GM21447 (cell line): ENCODE measurements at regions not wholly inside any gene's neighbourhood (a gene's known extent, or its start where the extent isn't known, plus 50 kb on each side); places are given as distances from the start of the nearest gene placed in this dataset.

ENCODE experiments used
- ATAC-seq: cut with Tn5 transposase; IDR thresholded peaks from one replicate; pipeline ENCODE4 v1.9.1; 2021; ENCODE audit not compliant: unreplicated experiment

DNA sequence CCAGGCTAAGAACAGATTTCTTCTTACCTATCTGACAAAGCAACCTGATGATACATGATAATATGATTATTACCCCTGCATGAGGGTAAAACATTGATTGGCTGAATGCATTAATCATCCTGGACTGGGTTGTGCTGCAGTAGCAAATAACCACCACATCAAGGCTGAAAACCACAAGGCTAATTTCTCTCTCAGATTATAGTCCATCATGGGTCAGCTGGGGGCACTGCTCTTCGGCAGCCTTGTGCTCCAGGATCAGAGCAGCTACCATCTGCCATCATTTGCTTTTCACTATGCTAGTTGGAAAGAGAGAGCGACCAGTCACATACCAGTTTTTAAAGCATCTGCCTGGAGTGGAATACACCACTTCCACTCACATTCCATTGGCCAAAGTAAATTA is 383.5 kb downstream of the RASEF start:
- ATAC-seq, result no peak

- ATAC-seq, result no peak
Measured at GRCh38 chr9:82680179-82680935, 382.6 kb downstream of the RASEF start.

DNA sequence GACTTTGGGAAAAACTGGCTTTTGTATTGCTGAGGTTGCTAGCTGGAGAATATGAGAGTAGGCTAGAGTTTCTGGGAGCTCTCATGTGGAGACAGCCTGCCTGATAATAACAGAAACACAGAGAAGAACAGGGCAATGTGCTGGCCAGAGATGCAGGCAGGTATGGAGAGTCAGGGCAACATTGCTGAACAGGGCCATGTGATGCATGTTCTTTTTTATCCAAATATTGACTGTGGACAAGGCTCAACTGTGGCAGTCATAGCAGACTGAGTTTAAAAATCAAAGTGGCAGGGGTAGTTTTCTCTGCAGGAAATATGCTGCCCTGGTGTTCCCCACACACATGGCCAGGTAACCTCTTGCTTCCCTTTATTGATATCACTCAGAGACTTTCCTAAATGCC is 381.1 kb downstream of the RASEF start:
- no peak for ATAC-seq

DNA sequence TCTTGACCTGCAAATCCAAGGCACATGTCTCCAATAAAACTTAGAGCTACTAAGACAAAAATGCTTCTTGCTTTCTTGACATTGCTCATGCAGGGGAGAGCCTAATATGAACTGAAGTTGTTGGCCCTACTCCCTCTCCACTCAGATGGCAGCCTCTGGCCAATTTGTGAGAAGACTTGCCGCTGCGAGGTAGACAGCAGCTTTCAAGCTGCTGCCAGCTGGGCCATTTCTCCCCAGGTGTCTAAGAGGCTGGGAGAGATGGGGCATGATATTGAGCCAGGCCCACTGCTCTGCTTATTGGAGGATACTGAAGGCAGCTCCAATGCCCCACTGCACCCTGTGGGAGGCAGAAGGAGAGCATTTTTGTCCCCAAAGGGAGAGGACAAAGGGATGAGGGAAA is 380.5 kb downstream of the RASEF start:
- no peak for ATAC-seq

- ATAC-seq, result no peak
Measured at GRCh38 chr9:82695704-82696103, 367.2 kb downstream of the RASEF start.

- no peak for ATAC-seq
Measured at GRCh38 chr9:82706786-82707185, 356.2 kb downstream of the RASEF start.

DNA sequence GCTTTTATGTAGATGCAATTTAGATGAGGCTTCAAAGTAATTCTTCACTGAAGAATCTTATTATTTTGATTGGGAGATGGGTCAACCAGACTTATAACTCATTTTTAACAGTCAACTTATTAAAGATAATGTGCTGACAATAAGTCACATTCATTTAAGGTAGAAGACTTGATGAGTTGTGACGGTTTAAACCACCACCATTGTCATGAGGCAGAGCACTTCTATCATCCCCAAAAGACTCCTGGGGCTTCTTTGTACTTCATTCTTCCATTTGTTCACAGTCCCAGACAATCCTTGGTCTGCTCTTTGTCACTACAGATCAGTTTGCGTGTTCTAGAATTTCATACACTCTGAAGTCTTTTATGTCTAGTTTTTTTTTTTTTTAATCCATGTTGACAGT is 346.1 kb downstream of the RASEF start:
- no peak for ATAC-seq

DNA sequence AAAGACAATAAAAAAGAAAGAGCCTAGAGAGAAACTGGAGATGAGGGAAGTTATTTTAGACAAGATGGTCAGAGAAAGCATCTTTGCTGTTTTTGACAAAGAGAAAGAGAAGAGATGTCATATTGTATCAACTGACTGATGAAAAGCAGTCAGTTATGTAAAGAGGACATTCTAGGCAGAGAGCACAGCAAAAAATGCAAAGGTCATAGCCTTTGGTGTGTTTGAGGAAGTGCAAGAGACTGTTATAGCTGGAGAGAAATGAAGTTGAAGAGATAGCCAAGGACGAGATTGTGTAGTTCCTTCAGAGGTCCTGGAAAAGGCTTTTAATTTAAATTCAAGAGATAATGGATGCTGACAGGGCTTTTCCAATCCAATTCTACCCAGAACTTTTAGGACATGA is 342.4 kb downstream of the RASEF start:
- no peak for ATAC-seq

DNA sequence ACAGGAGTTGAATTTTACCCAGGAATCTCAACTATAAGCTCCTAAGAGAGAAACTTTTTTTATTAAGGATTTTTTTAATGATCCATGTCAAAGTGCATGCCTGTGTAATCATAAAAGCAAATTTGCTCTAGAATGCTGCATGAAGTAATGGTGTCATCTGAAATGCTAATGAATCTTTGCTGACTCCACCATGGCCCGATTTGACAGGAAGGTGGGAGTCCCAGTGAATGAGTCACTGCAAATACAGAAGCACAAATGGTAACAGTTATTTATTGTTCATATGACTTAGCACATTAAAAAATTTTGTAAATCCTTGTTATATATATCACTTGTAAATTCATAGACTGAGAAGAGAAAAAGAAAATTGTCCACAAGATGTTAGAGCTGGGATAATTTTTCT is 341.3 kb downstream of the RASEF start:
- no peak for ATAC-seq

DNA sequence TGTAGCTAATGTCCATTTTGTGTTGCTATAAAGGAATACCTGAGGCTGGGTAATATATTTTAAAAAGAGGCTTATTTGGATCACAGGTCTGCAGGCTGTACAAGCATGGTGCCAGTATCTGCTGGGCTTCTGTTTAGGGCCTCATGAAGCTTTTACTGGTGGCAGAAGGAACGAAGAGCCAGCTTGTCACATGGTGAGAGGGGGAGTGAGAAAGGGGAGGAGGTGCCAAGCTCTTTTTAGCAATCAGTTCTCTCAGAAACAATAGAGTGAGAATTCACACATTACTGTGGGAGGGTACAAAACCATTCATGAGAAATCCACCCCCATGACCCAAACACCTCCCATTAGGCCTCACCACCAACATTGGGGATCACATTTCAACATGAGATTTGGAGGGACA is 340.9 kb downstream of the RASEF start:
- no peak for ATAC-seq

GRCh38 chr9:82722561-82722960 is 340.4 kb downstream of the RASEF start:
- ATAC-seq, result no peak

DNA sequence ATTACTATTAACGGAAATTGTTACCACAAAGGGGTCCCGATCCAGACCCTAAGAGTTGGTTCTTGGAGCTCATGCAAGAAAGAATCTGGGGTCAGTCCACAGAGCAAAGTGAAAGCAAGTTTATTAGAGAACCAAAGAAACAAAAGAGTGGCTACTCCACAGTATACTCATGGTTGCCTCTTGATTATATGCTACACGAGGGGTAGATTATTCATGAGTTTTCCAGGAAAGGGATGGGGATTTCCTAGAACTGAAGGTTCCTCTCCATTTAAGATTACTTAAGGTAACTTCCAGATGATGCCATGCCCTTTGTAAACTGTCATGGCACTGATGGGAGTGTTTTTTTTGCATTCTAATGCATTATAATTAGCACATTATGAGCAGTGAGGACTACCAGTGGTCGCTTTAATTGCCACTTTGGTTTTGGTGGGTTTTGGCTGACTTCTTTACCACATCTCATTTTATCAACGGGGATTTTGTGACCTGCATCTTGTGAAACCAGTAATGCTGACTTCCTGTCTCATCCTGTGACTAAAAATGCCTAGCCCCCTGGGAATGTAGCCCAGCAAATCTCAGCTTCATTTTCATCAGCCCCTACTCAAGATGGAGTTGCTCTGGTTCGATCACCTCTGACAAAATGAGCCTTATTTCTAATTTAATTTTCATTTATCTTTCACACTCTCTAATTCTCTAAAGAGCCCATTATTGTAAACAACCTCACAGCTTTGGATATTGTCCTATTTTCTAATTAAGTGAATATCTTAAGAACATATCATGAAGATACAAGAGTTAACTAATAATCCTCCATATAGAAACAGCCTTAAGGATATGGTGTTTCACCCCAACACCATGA is 336.3 kb downstream of the RASEF start:
- no peak for ATAC-seq

- ATAC-seq, result no peak
Measured at GRCh38 chr9:82729141-82729540, 333.8 kb downstream of the RASEF start.

GRCh38 chr9:82729991-82730589 is 332.9 kb downstream of the RASEF start:
- no peak for ATAC-seq

- no peak for ATAC-seq
Measured at GRCh38 chr9:82732928-82733327, 330.0 kb downstream of the RASEF start.

DNA sequence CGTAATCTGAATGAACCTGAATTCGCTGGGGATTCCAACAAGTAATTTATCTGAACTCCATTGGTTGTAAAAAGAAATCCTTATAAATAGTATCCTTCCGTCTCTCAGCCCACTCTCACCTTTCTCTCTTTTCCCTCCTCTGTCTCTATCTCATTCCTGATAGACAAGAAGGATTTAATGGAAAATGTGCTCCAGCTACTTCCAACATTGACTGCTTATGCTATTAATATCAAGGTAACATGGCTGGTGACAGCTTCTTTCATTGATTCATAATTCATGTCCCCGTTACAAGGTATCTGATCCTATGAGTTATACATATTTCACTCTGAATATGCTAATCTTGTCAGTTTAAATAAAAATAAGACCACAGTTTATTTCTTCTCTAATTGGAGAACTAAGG is 326.8 kb downstream of the RASEF start:
- ATAC-seq, result no peak

GRCh38 chr9:82736701-82737100 is 326.2 kb downstream of the RASEF start:
- ATAC-seq, result no peak

GRCh38 chr9:82745919-82746318 is 317.0 kb downstream of the RASEF start:
- no peak for ATAC-seq

DNA sequence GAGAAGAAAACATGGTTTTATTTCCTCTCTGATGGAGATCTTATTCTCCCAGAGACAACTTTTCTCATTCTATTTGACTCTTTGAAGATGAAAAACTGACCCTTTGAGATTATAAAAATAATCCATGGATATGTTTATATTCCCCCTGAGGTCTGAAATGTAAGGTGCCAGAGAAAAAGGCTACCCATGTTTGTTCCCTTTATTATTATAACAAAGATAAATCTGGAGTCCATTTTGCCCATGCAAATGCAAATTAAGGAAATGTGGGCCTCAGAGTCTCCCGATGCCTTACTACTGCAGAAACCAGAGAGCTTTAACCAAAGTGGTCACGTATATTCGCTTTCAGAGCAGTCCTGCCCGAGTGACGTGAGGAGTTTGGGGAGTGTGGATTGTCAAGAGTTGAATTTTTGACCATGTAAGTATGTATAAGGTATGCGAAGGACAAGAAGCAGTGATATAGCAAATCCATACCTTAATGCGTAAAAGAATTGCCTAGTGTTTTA is 312.5 kb downstream of the RASEF start:
- no peak for ATAC-seq

GRCh38 chr9:82757924-82758323 is 305.0 kb downstream of the RASEF start:
- ATAC-seq, result no peak

DNA sequence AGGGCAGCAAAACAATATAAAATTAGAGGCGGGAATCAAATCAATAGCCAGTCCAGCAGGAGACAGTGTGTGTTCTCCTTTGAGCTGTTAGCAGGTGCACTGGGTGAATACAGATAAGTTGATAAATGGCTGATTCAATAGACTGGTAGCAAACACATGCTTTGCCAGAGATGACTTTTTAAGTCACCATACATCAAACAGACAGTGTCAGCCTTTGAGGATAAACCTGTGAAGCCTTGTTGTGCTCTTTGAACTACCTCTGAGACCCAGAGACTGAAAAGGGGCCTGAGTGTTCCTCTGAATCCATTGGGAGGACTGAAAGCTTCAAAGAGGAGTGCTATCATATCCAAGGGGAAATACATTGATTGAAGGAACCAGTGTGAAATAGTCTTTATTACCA is 301.9 kb downstream of the RASEF start:
- no peak for ATAC-seq

DNA sequence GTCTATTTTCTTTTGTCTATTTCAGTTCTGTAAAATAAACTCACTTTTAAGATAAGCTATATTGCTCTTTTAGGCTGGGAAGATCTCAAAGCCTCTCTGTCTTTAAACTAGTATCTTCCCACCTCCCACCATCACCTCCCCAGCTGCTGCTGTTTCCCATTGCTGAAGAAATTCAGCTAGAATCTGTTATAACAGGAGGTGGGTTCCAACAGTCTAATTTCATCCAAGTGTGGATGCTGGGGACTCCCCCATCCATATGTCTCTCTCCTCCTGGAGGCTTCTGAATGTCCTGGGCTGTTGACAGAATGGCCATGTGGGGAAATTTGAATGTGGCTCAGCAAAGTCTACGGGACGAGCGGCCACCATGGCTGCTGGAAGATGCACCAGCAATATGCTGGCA is 301.0 kb downstream of the RASEF start:
- ATAC-seq, result no peak
